Common myeloid progenitor, CD34-positive (primary cell): ENCODE measurements at regions not wholly inside any gene's neighbourhood (a gene's known extent, or its start where the extent isn't known, plus 50 kb on each side); places are given as distances from the start of the nearest gene placed in this dataset.

Experiments used
- CTCF ChIA-PET: fragments of 350-600 bp; sonication (Branson Sonifier 250); formaldehyde crosslinking; loops from one replicate; lab custom pipeline; 2021; ENCODE audit warnings: antibody characterized with exemption; lab: Charles Lee
- POLR2A ChIA-PET: fragments of 350-600 bp; sonication (Branson Sonifier 250); formaldehyde crosslinking; loops from one replicate; lab custom pipeline; 2021; ENCODE audit warnings: antibody characterized with exemption; lab: Charles Lee
- DNase-seq, 3 donors: peaks; one replicate each; pipeline versions ENCODE4 v3.0.0 to v3.0.0-alpha.2; 2013
- H3K27ac ChIP-seq, 2 experiments: 1 replicate in 1 of 2; 2 replicates in 1 of 2; pipeline ENCODE4 v1.7.0; 2013; ENCODE audit warnings: inconsistent platforms in 2 of 2, low read length in 2 of 2, mild to moderate bottlenecking in 2 of 2, low read depth in 1 of 2, moderate library complexity in 1 of 2; ENCODE audit not compliant: severe bottlenecking in 2 of 2, insufficient read depth in 1 of 2, poor library complexity in 1 of 2
- H3K27me3 ChIP-seq, 5 experiments: replicated peaks in 2 of 5; 1 replicate in 3 of 5; 2 replicates in 2 of 5; pipeline versions ENCODE4 v1.6.1 to v1.7.0; 2013; ENCODE audit warnings: low read length in 4 of 5, mild to moderate bottlenecking in 2 of 5, moderate library complexity in 2 of 5, inconsistent platforms in 1 of 5; ENCODE audit not compliant: insufficient read depth in 5 of 5, control insufficient read depth in 4 of 5
- H3K36me3 ChIP-seq, 4 experiments: 1 replicate in 2 of 4; 2 replicates in 2 of 4; pipeline versions ENCODE4 v1.6.1 to v1.7.0; 2013; ENCODE audit warnings: low read length in 3 of 4, control low read depth in 1 of 4, mild to moderate bottlenecking in 1 of 4; ENCODE audit not compliant: control insufficient read depth in 4 of 4, insufficient read depth in 4 of 4
- H3K4me1 ChIP-seq, 4 experiments: 1 replicate in 3 of 4; 2 replicates in 1 of 4; pipeline versions ENCODE4 v1.6.1 to v1.7.1; 2013; ENCODE audit warnings: low read length in 3 of 4, mild to moderate bottlenecking in 3 of 4, control low read depth in 1 of 4, inconsistent platforms in 1 of 4, moderate library complexity in 1 of 4; ENCODE audit not compliant: control insufficient read depth in 4 of 4, insufficient read depth in 4 of 4; ENCODE audit errors: control extremely low read depth in 1 of 4
- H3K4me3 ChIP-seq, 7 experiments: 1 replicate in 4 of 7; 2 replicates in 3 of 7; pipeline versions ENCODE4 v1.5.1 to v1.7.0; 2013; ENCODE audit warnings: mild to moderate bottlenecking in 7 of 7, low read length in 6 of 7, moderate library complexity in 6 of 7, inconsistent platforms in 2 of 7, low read depth in 2 of 7, control low read depth in 1 of 7; ENCODE audit not compliant: insufficient read depth in 4 of 7, control insufficient read depth in 1 of 7; ENCODE audit errors: extremely low read depth in 1 of 7
- H3K9me3 ChIP-seq, 5 experiments: 1 replicate in 4 of 5; 2 replicates in 1 of 5; pipeline versions ENCODE4 v1.6.1 to v1.7.1; 2013; ENCODE audit warnings: low read length in 4 of 5, mild to moderate bottlenecking in 2 of 5, inconsistent platforms in 1 of 5, low read depth in 1 of 5, moderate library complexity in 1 of 5; ENCODE audit not compliant: control insufficient read depth in 4 of 5, insufficient read depth in 2 of 5; ENCODE audit errors: control extremely low read depth in 1 of 5
- WGBS: methylation state at CpG from one replicate; pipeline ENCODE4 v1.1.5; 2013; ENCODE audit not compliant: insufficient coverage; 5-methylcytosine and 5-hydroxymethylcytosine counted together

- peak; percentile 14 to 73 (median 71) for DNase-seq
- Histone ChIP-seq H3K36me3 (no peaks in the 10 kb centered on the region), H3K4me1 (peaks cover 13 to 45% (median 25%) of the 10 kb centered on the region in 4 experiments), H3K27ac (no peak overlapping the region), H3K9me3 (peaks cover 0 to 1% (median 0%) of the 10 kb centered on the region in 5 experiments), H3K27me3 (no peaks in the 10 kb centered on the region), H3K4me3 (no peak overlapping the region)
- ChIA-PET POLR2A (no interaction called here), CTCF (interaction anchor here (1.5 to 4.9 kb wide), 2 partner anchors 124 to 276 kb away, joined by 3 to 29 read pairs; no protein-coding TSS in a partner anchor)
- 92% methylated on average over 4 of the region's 7 CpGs for WGBS
These were observed 127.0 kb downstream of the MRPS6 start for GRCh38 chr21:34200288-34200905.

DNA sequence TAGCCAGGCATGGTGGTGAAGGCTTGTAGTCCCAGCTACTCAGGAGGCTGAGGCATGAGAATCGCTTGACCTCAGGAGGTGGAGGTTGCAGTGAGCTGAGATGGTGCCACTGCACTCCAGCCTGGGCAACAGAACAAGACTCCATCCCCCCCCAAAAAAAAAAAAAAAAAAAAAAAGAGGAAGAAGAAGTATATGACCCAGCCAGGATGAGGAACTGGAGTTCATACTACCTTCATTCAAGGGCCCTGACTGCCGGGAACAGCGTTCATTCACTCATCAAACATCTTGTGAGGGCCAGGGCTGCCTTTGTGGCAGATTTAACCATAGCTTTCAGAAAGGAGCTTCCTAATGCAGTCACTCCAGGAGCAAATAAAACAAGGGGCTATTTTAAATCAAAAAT is 127.6 kb downstream of the MRPS6 start:
- 20% methylated on average over 2 of the region's 3 CpGs for WGBS
- peaks cover 13 to 46% (median 25%) of the 10 kb centered on the region in 4 experiments for H3K4me1 ChIP-seq
- no peaks in the 10 kb centered on the region for H3K27me3 ChIP-seq
- H3K9me3 ChIP-seq, result peaks cover 0 to 1% (median 0%) of the 10 kb centered on the region in 5 experiments
- H3K4me3 ChIP-seq, result peak overlapping the region in 4 of 7 experiments; percentile 58 to 85 (median 72)
- ChIA-PET POLR2A (no interaction called here), CTCF (interaction anchor here (1.5 to 4.9 kb wide), 2 partner anchors 125 to 277 kb away, joined by 3 to 29 read pairs; no protein-coding TSS in a partner anchor)
- peak; percentile 15 to 57 (median 48) for DNase-seq
- H3K36me3 ChIP-seq, result no peaks in the 10 kb centered on the region
- no peak overlapping the region for H3K27ac ChIP-seq

DNA sequence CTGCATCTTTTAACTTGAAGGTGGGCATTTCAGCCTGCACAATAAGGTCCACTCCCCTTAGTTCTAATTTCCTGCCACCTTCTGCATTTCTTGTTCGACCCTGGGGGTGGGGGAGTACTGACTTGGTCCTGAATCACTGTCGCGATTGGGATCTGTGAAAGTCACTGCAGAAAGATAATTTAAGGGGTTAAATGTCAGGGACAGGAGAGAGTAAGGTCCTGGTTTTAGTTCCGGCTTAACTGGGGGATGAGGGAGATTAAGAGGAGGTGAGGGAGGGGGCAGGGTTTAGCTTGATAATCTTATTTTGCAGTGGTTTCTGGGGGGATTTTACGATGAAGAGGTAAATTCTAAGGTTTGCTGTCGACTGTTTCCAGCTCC is 128.1 kb downstream of the MRPS6 start:
- H3K27ac ChIP-seq, result no peak overlapping the region

GRCh38 chr21:34202553-34203372 is 129.4 kb downstream of the MRPS6 start:
- WGBS, result 22% methylated on average over 14 of the region's 25 CpGs
- Histone ChIP-seq H3K4me3 (peak overlapping the region; percentile 38 to 85 (median 69)), H3K27ac (no peak overlapping the region), H3K9me3 (peaks cover 0 to 1% (median 0%) of the 10 kb centered on the region in 5 experiments), H3K36me3 (no peaks in the 10 kb centered on the region), H3K27me3 (no peaks in the 10 kb centered on the region), H3K4me1 (peaks cover 13 to 50% (median 25%) of the 10 kb centered on the region in 4 experiments)
- ChIA-PET CTCF (interaction anchor here (0.7 to 4.9 kb wide), 11 partner anchors 14 to 485 kb away, joined by 3 to 29 read pairs (median 3); partner anchors contain the start of genes MRPS6 and SLC5A3), POLR2A (no interaction called here)
- peak in 2 of 3 donors; percentile 38 to 55 for DNase-seq

More for the DNA sequence above, 128.1 kb downstream of the MRPS6 start:
- ChIA-PET CTCF (interaction anchor here (0.6 to 4.9 kb wide), 9 partner anchors 10 to 277 kb away, joined by 3 to 29 read pairs (median 3); no protein-coding TSS in a partner anchor), POLR2A (no interaction called here)
- peaks cover 0 to 1% (median 0%) of the 10 kb centered on the region in 5 experiments for H3K9me3 ChIP-seq
- H3K4me3 ChIP-seq, result peak overlapping the region; percentile 38 to 85 (median 69)
- H3K4me1 ChIP-seq, result peaks cover 13 to 50% (median 25%) of the 10 kb centered on the region in 4 experiments
- DNase-seq, result no peak
- H3K36me3 ChIP-seq, result no peaks in the 10 kb centered on the region
- no peaks in the 10 kb centered on the region for H3K27me3 ChIP-seq
- 0% methylated on average over 5 of the region's 6 CpGs for WGBS

GRCh38 chr21:34203851-34204420 is 130.6 kb downstream of the MRPS6 start:
- Histone ChIP-seq H3K9me3 (peaks cover 0 to 1% (median 0%) of the 10 kb centered on the region in 5 experiments), H3K36me3 (no peaks in the 10 kb centered on the region), H3K27me3 (no peaks in the 10 kb centered on the region), H3K4me3 (no peak overlapping the region), H3K4me1 (peaks cover 11 to 40% (median 23%) of the 10 kb centered on the region in 4 experiments), H3K27ac (no peak overlapping the region)
- no peak for DNase-seq
- CTCF ChIA-PET, result interaction anchor here (0.7 to 4.9 kb wide), 3 partner anchors 9 to 280 kb away, joined by 3 to 29 read pairs (median 6); no protein-coding TSS in a partner anchor
- POLR2A ChIA-PET, result interaction anchor here (0.9 kb wide), 1 partner anchor 131 kb away, joined by 4 read pairs; no protein-coding TSS in a partner anchor
- 99% methylated on average over 8 of the region's 11 CpGs for WGBS

DNA sequence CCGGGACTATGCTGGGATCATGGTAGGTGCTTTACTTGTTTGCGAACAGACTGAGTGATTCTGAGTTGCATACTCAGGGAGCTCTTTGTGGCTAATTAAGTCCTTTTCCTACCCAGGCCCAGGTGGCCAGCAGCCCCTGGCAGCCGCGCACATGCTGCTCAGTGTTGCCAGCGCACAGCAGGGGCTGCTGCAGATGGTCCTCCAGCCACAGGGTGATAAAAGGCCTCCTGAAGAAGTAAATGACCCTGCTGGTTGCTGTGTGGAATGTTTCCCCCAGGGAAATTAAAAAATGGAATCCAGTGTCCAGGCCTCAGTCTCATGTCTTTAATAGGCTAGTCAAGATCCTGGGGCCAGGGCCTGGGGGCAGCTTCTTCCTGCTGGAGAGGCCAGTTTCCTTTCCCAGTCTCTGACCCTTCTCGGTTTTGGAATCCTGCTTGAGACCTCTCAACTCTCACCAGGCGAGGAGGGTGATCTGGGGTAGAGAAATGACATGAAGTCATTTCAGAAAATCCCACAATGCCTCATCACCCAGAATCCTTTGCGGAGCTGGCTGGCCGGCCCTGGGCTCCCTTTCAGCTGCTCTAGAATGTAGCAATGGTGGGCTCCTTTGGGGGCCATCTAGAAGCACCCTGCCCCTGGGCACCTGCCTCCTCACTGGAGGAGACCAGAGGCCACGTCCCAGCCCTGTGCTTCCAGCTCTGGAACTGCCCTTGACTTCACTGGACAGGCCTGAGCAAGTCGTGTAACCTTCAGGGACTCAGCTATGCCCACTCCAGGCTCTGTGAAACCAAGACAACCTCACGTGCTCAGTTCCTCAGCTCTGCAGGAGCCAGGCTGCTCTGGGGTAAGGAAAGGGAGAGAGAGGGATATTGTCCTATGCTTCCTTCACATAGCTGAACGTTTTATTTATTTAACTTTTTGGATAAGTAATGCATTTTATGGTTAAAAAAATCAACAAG is 131.4 kb downstream of the MRPS6 start:
- Histone ChIP-seq H3K9me3 (peaks cover 0 to 1% (median 0%) of the 10 kb centered on the region in 5 experiments), H3K27ac (no peak overlapping the region)
- WGBS, result 94% methylated on average over 12 of the region's 13 CpGs

More for the DNA sequence above, 131.4 kb downstream of the MRPS6 start:
- DNase-seq, result no peak
- no peak overlapping the region for H3K4me3 ChIP-seq
- CTCF ChIA-PET, result interaction anchor here (0.7 to 4.9 kb wide), 4 partner anchors 8 to 281 kb away, joined by 3 to 29 read pairs (median 4); no protein-coding TSS in a partner anchor
- H3K27me3 ChIP-seq, result no peaks in the 10 kb centered on the region
- H3K4me1 ChIP-seq, result peaks cover 11 to 32% (median 21%) of the 10 kb centered on the region in 4 experiments
- H3K36me3 ChIP-seq, result no peaks in the 10 kb centered on the region
- POLR2A ChIA-PET, result interaction anchor here (0.9 kb wide), 1 partner anchor 130 kb away, joined by 4 read pairs; no protein-coding TSS in a partner anchor
